GM18520 (cell line): ENCODE measurements at regions not wholly inside any gene's neighbourhood (a gene's known extent, or its start where the extent isn't known, plus 50 kb on each side); places are given as distances from the start of the nearest gene placed in this dataset.

Experiments
- ATAC-seq: cut with Tn5 transposase; IDR thresholded peaks from one replicate; pipeline ENCODE4 v1.9.1; 2021; ENCODE audit not compliant: unreplicated experiment

DNA sequence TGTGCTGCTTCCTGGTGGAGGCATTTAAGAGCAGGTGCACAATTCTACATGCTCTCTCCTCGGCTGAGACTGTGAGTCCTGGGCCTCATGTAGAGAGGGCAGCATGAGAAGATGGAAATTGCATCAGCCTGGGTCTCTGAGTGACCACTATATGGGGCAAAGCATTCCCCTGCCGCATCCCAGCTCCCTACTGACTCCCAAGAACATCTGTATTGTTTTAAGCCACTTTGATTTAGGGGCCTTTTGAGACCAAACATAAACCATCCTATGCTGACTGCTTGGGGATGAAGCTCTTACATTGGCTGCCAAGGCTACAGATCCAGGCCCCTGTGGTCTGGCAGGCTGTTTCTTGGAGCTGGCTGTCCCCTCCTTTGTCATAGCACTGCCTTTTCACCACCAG is 101.3 kb upstream of the TBX20 start:
- no peak for ATAC-seq

DNA sequence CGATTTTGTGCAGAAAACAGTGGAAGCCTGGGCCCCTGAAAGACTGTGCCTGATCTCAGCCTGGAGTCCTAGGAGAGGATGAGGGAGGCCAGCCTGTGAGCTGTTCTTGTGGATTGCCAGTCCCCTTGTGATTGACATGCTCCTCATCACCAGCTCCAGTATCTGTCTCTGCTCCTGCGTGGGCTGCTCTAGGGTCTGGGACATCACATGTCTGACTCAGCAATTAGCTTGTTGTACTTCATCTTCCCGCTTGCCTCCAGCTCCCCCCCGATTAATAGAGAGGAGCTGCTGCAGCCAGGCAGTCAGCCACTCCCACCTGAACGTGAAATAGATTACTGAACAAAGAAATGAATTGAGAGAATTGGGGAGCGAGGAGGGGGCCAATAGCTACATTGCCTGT is 99.6 kb upstream of the TBX20 start:
- ATAC-seq = no peak

DNA sequence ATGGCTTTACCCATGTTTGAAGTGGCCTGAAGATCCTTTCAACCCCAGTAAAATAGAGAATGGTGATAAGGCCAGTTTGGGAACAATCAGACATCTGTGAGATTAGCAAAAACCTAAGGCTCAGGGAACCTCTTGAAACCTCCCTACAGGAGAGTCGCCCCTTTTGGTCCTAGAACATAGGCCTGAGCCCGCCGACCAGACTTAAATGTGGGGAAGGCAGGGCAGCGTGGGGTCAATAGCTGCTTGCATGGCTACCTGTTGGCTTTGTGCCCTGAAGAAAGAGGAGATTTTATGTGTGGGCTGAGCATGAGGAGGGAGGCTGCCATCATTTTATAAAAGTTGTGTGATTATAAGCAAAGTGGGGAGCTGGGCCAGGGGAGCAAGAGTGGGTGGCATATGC is 97.6 kb upstream of the TBX20 start:
- ATAC-seq = no peak

DNA sequence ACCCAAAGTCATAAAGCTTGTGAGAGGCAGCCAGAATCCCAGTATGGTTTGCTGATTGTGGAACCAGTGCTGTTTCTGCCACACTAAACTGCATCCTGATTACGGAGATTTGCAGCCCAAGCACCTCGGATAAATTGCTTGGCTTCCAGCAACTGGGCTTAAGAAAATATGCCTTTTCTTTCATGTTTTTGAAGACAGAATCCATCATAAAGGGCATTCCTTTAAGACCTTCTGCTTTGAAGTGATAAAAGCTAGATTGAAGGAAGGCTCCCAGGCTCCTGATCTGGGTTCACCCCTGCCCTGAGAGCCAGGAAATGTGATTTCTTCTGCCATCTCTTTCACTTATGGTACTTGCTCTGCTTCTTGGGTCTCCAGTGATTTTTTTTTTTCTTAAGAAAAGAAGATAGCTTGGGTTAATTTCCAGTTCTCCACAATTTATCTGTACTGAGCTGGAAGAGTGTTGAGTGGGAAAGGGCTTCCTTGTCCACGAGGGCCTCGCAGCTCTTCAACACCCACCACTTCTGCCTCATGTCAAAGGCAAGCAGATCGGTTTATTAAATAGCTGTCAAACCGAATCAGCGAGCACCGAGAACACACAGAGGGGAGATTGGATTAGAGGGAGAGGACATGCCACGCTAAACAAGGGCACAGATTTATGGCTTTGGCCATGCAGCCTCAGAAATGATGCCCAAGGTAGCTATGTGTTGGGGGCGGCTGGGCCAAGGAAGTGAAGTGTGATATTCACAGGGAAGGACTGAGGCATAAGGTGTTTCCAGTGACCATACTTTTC is 94.9 kb upstream of the TBX20 start:
- ATAC-seq = no peak

DNA sequence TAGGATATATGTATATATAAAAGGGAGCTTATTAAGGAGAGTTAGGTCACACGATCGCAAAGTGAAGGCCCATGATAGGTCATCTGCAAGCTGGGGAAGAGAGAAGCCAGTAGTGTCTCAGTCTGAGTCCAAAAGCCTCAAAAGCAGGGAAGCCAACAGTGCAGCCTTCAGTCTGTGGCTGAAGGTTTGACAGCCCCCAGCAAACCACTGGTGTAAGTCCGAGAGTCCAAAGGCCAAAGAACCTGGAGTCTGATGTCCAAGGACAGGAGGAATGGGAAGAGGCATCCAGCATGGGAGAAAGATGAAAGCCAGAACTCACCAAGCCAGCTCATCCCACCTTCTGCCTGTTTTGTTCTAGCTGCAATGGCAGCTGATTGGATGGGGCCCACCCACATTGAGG is 88.9 kb upstream of the TBX20 start:
- no peak for ATAC-seq

DNA sequence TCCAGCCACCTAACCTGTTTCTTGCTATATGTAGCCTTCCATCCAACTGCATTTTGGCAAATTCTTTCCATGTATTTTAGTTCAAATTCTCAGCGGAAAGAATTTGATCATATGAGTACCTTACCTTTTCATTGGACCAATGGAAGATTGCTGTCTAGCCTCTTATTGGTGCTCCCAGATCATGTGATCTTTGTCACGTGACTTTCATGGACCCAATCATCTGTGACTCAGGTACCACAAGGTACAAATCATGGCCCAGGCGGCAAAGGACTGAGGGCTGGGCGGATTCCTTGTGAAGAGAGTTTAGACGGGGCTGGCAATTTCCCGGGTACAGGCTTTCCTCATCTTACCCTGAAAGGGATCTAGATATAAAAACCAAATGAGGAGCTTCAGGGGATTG is 85.9 kb upstream of the TBX20 start:
- ATAC-seq = no peak

DNA sequence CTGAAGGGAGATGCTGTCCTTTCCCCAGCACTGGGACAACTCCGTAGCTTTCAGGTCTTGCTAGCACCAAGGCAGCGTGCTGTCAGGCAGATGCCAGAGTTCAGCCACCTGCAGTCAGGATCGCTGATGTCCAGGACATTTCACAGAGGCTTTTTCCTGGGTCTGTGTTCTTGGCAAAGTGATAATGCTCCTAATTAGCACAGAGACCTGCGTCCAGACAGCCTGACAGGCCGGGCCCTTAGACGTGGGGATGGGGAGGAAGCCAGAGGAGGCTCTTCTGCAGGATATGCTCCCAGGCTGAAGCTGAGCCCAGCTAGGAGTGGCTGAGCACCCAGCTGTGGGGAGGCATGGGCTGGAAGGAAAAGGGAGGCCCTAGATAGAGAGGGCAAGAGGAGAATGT is 82.5 kb upstream of the TBX20 start:
- no peak for ATAC-seq

DNA sequence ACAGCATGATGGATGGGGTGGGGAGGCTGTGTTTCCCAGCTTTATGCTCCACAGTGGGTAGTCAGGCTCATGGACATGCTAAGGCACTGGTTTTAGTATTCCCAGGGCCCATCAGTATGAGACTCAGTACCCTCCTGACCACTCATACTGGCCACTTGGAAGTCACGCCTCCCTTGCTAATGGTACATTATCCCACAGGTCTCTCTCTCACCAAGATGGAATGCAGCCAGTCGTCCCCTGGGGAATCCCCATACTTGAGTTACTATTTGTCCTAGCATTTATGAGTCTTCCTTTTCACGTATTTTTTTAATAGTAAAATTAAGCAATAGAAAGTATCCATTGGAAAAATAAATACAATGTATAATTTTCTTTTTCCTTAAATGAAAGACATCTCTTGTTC is 80.6 kb upstream of the TBX20 start:
- ATAC-seq = no peak

DNA sequence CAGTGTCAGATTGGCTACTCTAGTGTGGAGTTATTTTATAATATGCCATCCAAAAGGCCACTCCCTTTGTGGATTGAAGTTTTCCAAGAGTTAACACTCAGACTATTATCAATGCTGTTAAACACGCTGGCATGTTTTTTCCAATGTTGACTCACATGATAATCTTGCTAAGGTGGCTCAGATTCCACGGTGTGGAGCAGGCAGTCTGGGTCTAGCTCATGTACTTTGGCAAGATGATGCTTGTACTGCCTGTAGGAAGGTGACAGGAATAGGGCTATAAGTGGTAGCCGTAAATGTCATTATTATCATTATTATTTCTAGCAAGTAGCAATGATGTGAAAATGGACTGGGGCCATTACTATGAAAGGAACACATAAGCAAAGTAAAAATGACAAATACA is 79.4 kb upstream of the TBX20 start:
- no peak for ATAC-seq

DNA sequence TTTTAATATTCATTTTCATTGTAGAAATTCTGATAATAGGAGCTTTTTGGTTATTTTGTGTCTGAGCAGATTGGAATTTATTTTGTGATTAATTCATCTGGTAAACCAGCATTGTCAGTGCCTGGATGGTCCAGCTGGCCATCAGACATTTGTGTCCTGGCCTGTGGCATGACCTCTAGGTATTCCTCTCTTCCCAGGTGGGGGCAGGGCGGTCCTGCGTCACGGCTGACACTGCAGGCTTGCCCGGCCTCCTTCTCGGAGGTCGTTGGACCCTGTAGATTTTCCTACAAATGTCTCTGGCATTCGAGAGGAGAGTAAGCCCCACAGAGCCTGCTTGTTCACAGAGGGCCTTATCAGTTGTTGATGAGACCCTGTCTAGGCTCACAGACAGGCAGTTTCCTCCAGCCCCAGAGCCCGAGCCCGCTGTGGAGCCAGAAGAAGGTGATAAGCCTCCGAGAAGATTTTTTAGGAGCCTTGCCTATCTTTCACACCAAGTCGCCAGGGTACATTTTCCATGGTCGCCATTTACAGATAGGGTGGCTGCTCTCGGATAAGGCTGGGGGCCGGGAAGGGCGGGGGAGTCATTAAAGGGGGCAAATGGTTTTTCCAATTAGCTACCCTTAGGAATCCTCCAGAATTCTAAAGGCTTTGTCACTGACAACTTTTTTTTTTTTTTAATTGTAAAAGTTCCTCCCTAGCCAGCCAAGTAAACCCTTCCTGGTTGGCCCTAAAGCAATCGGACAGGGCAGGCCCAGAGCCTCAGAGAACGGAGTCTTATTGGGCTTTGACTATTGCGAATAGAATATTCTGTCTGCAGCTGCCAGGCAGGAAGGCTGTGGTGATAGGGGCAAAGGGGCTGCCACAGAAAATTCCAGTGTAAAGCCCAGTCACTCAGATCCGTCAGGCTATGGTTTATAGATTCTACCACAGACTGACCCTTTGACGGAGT is 78.1 kb upstream of the TBX20 start:
- no peak for ATAC-seq

DNA sequence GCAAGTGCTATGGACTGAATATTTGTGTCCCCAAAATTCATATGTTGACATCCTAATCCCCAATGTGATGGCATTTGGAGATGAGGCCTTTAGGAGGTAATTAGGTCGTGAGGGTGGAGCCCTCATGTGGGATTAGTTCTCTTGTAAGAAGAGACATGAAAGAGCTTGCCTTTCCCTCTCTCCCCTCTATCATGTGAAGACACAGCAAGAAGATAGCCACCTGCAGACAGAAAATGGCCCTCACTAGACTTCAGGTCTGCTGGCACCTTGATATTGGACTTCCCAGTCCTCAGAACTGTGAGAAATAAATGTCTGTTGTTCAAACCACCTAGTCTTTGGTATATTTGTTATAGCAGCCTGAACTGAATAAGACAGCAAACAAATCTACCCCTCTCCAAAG is 75.1 kb upstream of the TBX20 start:
- ATAC-seq = no peak

DNA sequence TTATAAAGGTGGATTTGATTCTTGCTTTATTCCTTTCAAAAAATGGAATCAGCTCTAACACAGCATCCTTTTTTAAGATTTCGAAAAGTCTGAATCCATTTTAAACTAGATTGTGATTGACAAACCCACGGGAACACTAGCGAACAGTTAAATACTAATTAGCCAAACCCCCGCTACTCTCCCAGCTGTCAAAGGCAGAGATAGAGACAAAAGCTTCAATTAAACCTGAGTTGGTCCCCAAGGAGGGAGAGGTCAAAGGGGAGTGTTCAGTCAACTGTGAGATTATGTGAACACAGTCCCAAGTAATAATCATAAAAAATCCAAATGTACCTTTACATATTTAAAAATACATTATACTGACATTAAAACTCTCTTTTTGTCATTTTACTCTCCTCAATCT is 65.7 kb upstream of the TBX20 start:
- ATAC-seq = no peak

DNA sequence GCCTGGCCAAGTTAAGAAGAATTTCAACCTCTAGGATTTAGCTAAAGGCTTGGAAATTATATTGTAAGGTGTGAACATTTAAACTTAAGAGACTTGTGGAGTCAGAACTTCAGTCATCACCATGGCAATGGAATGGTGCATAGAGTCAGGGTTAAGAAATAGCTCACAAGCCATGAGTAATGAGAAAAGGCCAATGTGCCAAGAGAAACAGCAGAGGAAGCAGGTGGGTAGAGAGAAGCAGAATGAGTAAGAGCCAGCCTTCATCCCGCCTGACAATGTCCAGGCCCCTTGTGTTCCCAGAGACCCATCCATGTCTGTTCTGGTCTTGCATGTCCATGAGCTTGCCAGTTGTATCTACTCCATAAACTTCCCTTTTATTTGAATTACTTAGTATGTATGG is 62.6 kb upstream of the TBX20 start:
- no peak for ATAC-seq

DNA sequence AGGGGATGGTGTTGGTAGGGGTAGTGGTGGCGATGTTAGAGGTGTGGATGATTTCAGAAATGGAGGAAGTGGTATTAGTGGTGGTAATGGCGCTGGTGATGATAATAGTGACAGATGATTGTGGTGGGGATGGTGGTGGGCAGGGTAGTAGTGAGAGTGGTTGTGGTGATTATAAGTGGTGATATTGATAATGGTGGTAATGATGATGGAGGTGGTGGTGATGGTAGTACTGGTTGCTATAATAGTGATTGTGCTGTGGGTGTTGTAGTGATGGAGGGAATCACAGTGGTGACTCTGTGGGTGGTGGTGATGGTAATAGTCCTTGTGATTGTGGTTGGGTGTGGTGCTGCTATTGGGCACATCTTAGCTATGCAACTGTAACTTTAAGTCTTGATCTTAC is 61.6 kb upstream of the TBX20 start:
- no peak for ATAC-seq

DNA sequence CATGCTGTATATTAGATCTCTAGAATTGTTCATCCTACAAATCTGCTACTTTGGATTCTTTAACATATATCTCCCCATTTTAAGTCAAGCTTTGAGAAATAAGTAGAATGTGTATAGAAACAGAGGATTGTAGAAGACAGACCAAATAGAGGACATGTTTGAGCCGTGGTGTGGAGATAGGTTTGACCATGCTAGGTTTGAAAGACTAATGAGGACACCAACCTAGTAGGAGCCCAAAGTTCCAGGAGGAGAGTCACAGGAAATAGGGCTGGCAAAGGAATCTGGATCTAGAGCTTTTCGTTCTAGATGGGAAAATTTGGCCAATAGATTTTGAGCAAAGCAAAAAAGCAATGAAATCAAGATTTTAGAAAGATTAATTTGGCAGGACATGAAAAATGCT is 60.5 kb upstream of the TBX20 start:
- ATAC-seq = no peak

DNA sequence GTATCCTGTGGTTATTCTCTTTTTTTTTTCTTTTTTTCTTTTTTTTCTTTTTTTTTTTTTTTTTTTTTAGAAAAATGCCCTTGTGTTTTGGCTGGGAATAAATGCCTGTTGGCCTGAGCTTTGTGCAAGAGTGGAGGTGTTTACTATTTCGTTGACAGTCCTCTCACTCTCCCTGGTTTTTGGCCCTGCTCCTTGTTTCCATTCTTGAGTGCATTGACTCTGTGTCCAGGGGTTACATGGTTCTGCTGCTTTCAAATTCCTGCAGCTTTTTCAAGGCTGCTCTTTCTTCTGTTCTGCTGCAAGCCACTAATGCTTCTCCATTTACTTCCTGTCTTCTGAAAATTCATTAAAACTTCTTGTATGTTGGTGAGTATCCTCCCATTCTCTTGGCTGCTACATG is 59.7 kb upstream of the TBX20 start:
- no peak for ATAC-seq
